Body of pancreas (tissue), 4 donors: ENCODE measurements at regions not wholly inside any gene's neighbourhood (a gene's known extent, or its start where the extent isn't known, plus 50 kb on each side); places are given as distances from the start of the nearest gene placed in this dataset.
"Not testable (repeated sequence)": the region's sequence is repeated elsewhere in the genome, so short reads cannot be mapped to it uniquely, and the experiment has no call there.

Source experiments
- ATAC-seq: fragments of 150-250 bp; one replicate; pipeline ENCODE4 v1.9.1; 2016
- DNase-seq, 4 donors: peaks; one replicate each; pipeline ENCODE4 v3.0.0-alpha.2; 2019
- H3K27ac ChIP-seq, 4 donors: fragments of 200-600 bp; sonication (generic); 1 replicate in 3 of 4; 2 replicates in 1 of 4; pipeline versions ENCODE4 v1.5.1 to v1.6.1; 2016 to 2019; ENCODE audit warnings: mild to moderate bottlenecking in 1 of 4, mixed read lengths in 1 of 4, moderate library complexity in 1 of 4
- H3K27me3 ChIP-seq, 2 donors: fragments of 200-600 bp; sonication (generic); one replicate each; pipeline ENCODE4 v1.6.0; 2016; ENCODE audit warnings: mild to moderate bottlenecking in 1 of 2
- H3K36me3 ChIP-seq, 2 donors: fragments of 200-600 bp; sonication (generic); replicated peaks in 1 of 2; 2 replicates each; pipeline ENCODE4 v1.5.1; 2016; ENCODE audit warnings: low read depth in 2 of 2; ENCODE audit not compliant: insufficient read depth in 1 of 2
- H3K4me1 ChIP-seq: fragments of 200-600 bp; sonication (generic); one replicate; pipeline ENCODE4 v1.6.0; 2016
- H3K4me3 ChIP-seq, 2 donors: fragments of 200-600 bp; sonication (generic); 1 replicate in 1 of 2; 2 replicates in 1 of 2; pipeline ENCODE4 v1.5.1; 2016 to 2019
- H3K9me3 ChIP-seq, 3 donors: fragments of 200-600 bp; sonication (generic); 1 replicate in 2 of 3; 2 replicates in 1 of 3; pipeline ENCODE4 v1.5.1; 2016
- CTCF ChIP-seq, 7 experiments: fragments of 450-650 bp in 4 of 7; fragments of 200-600 bp in 3 of 7; sonication (generic) in 3 of 7; IDR thresholded peaks; one replicate each; pipeline ENCODE4 v1.5.1; 2016 to 2019; ENCODE audit warnings: antibody characterized with exemption in 7 of 7
- POLR2A ChIP-seq, 3 donors: fragments of 450-650 bp; IDR thresholded peaks; one replicate each; pipeline ENCODE4 v1.6.1; 2016; ENCODE audit warnings: antibody characterized with exemption in 3 of 3, mild to moderate bottlenecking in 2 of 3
- WGBS, 2 donors: methylation state at CpG; one replicate each; pipeline ENCODE4 v1.1.5; 2017; 5-methylcytosine and 5-hydroxymethylcytosine counted together
- intact Hi-C: fragments of 100-400 bp; cut with DNase I; formaldehyde crosslinking; loops from one replicate; pipeline ENCODE4 v1.15.1; 2023

- Histone ChIP-seq H3K27me3 (no peaks in the 10 kb centered on the region), H3K27ac (no peak overlapping the region), H3K9me3 (no peaks in the 10 kb centered on the region), H3K4me3 (no peak overlapping the region), H3K4me1 (no peaks in the 10 kb centered on the region), H3K36me3 (no peaks in the 10 kb centered on the region)
- intact Hi-C loops, result no loop called here
- WGBS, 2 donors, result 70 to 73% methylated on average over 2 of the region's 2 CpGs
- no peak for TF ChIP-seq CTCF (IDR thresholded peaks at IDR 0.05)
- TF ChIP-seq POLR2A (IDR thresholded peaks at IDR 0.05), result no peak
- ATAC-seq (no peak), DNase-seq (no peak)
Measured at GRCh38 chr7:68627247-68627864, 970.9 kb upstream of the AUTS2 start.

- DNase-seq, H3K4me1 ChIP-seq, H3K9me3 ChIP-seq, H3K36me3 ChIP-seq, intact Hi-C loops, H3K4me3 ChIP-seq, H3K27me3 ChIP-seq, ATAC-seq, H3K27ac ChIP-seq: not testable (repeated sequence)
- WGBS, 2 donors, result 96 to 97% methylated on average over 3 of the region's 3 CpGs
Measured at GRCh38 chr7:68630914-68631313, 967.4 kb upstream of the AUTS2 start.

- WGBS, 2 donors, result 90 to 92% methylated on average over 3 of the region's 3 CpGs
- no peaks in the 10 kb centered on the region for H3K27me3 ChIP-seq
- H3K4me1 ChIP-seq, result no peaks in the 10 kb centered on the region
- DNase-seq (no peak), ATAC-seq (no peak)
- no peak overlapping the region for H3K4me3 ChIP-seq
- no peak for TF ChIP-seq POLR2A (IDR thresholded peaks at IDR 0.05)
- TF ChIP-seq CTCF (IDR thresholded peaks at IDR 0.05), result no peak
- H3K9me3 ChIP-seq, result peaks cover 0 to 8% (median 0%) of the 10 kb centered on the region in 3 donors
- no peaks in the 10 kb centered on the region for H3K36me3 ChIP-seq
- H3K27ac ChIP-seq, result no peak overlapping the region
- intact Hi-C loops, result no loop called here
Measured at GRCh38 chr7:68640103-68640502, 958.2 kb upstream of the AUTS2 start.

GRCh38 chr7:68642727-68643126, 955.5 kb upstream of the AUTS2 start:
- Histone ChIP-seq H3K4me1 (no peaks in the 10 kb centered on the region), H3K27me3 (no peaks in the 10 kb centered on the region), H3K4me3 (no peak overlapping the region), H3K36me3 (no peaks in the 10 kb centered on the region), H3K27ac (no peak overlapping the region), H3K9me3 (peaks cover 0 to 8% (median 0%) of the 10 kb centered on the region in 3 donors)
- TF ChIP-seq POLR2A (IDR thresholded peaks at IDR 0.05) (no peak), CTCF (IDR thresholded peaks at IDR 0.05) (no peak)
- ATAC-seq (no peak), DNase-seq (no peak)
- intact Hi-C loops, result no loop called here
- WGBS, 2 donors, result 54 to 61% methylated on average over 3 of the region's 3 CpGs

- ATAC-seq, result no peak
- TF ChIP-seq POLR2A (IDR thresholded peaks at IDR 0.05) (no peak), CTCF (IDR thresholded peaks at IDR 0.05) (no peak)
- Histone ChIP-seq H3K9me3 (no peaks in the 10 kb centered on the region), H3K4me3 (no peak overlapping the region), H3K27ac (no peak overlapping the region), H3K27me3 (no peaks in the 10 kb centered on the region), H3K36me3 (no peaks in the 10 kb centered on the region), H3K4me1 (no peaks in the 10 kb centered on the region)
- DNase-seq, result no peak
- 77 to 94% methylated on average over 1 of the region's 1 CpG for WGBS, 2 donors
- intact Hi-C loops, result no loop called here
Measured at GRCh38 chr7:68663392-68663791, 934.9 kb upstream of the AUTS2 start.
